DND-41 (cell line): ENCODE measurements at regions not wholly inside any gene's neighbourhood (a gene's known extent, or its start where the extent isn't known, plus 50 kb on each side); places are given as distances from the start of the nearest gene placed in this dataset.

ENCODE experiments used
- EZH2 ChIP-seq: IDR thresholded peaks from 3 replicates; pipeline ENCODE4 v1.6.1; 2012; ENCODE audit warnings: borderline replicate concordance, low read depth, mild to moderate bottlenecking, moderate library complexity, low read length, inconsistent platforms; ENCODE audit not compliant: severe bottlenecking
- TF ChIP-seq, protein P1 (sequence below): IDR thresholded peaks from 2 replicates; pipeline ENCODE4 v1.5.1; 2012; ENCODE audit warnings: borderline replicate concordance, low read length, moderate library complexity, mild to moderate bottlenecking; ENCODE audit not compliant: poor library complexity, severe bottlenecking; ENCODE audit errors: extremely low read depth

DNA sequence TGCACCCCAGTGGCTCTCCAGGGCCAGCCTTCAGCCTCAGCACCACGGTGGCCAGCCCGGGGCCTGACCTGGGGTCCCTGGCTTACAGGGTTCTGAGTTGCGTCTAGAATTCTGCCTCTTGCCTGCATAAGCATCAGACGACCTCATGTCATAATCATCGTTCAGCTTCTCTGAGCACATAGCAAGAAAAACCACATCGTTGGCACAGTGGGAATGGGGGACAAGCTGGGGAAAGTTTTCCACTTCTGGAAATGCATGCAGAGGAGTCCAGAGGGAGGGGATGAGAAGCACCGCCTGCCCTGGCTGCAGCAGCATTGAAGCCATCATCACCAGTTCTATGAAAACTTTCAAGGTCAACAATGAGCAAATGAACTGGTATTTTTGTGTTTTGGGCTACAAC, 441.0 kb upstream of the FRG1 start:
- TF ChIP-seq, protein P1, sequence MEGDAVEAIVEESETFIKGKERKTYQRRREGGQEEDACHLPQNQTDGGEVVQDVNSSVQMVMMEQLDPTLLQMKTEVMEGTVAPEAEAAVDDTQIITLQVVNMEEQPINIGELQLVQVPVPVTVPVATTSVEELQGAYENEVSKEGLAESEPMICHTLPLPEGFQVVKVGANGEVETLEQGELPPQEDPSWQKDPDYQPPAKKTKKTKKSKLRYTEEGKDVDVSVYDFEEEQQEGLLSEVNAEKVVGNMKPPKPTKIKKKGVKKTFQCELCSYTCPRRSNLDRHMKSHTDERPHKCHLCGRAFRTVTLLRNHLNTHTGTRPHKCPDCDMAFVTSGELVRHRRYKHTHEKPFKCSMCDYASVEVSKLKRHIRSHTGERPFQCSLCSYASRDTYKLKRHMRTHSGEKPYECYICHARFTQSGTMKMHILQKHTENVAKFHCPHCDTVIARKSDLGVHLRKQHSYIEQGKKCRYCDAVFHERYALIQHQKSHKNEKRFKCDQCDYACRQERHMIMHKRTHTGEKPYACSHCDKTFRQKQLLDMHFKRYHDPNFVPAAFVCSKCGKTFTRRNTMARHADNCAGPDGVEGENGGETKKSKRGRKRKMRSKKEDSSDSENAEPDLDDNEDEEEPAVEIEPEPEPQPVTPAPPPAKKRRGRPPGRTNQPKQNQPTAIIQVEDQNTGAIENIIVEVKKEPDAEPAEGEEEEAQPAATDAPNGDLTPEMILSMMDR: no peak
- TF ChIP-seq EZH2: no peak
